GM06990 (cell line): ENCODE measurements at regions not wholly inside any gene's neighbourhood (a gene's known extent, or its start where the extent isn't known, plus 50 kb on each side); places are given as distances from the start of the nearest gene placed in this dataset.

Source experiments
- DNase-seq: peaks from one replicate; pipeline ENCODE4 v3.0.0-alpha.2; 2011; ENCODE audit not compliant: insufficient read length; ENCODE audit errors: extremely low read depth
- H3K27me3 ChIP-seq: replicated peaks from 2 replicates; pipeline ENCODE4 v1.6.0; 2011; ENCODE audit warnings: low read length; ENCODE audit not compliant: control insufficient read depth, insufficient read depth
- H3K36me3 ChIP-seq: 2 replicates; pipeline ENCODE4 v1.5.1; 2011; ENCODE audit warnings: low read length; ENCODE audit not compliant: control insufficient read depth, insufficient read depth
- H3K4me3 ChIP-seq: replicated peaks from 2 replicates; pipeline ENCODE4 v1.5.1; 2011; ENCODE audit warnings: low read depth, mild to moderate bottlenecking, control low read depth, low read length
- TF ChIP-seq, protein P1 (sequence below): IDR thresholded peaks from 2 replicates; pipeline ENCODE4 v1.5.1; 2011; ENCODE audit warnings: low read length, control low read depth, mild to moderate bottlenecking, inconsistent platforms; ENCODE audit not compliant: insufficient read depth, poor library complexity, severe bottlenecking

DNA sequence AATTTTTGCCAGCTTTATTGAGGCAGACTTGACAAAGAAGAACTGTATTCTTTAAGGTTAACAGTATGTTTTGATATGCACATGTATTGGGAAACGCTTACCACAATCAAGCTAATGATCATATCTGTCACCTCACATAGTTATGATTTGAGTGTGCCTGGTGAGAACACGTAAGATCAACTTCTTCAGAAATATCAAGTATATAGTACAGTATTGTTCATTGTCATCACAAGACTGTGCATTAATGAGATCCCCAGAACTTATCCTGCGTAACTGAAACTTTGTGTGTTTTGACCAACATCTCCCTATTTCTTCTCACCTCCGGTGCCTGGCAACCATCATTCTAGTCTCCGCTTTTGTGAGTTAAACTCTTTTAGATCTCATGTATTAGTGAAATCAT lies 756.4 kb upstream of the EEF2KMT start:
- Histone ChIP-seq H3K4me3 (no peak overlapping the region), H3K36me3 (no peaks in the 10 kb centered on the region), H3K27me3 (no peaks in the 10 kb centered on the region)
- TF ChIP-seq, protein P1, sequence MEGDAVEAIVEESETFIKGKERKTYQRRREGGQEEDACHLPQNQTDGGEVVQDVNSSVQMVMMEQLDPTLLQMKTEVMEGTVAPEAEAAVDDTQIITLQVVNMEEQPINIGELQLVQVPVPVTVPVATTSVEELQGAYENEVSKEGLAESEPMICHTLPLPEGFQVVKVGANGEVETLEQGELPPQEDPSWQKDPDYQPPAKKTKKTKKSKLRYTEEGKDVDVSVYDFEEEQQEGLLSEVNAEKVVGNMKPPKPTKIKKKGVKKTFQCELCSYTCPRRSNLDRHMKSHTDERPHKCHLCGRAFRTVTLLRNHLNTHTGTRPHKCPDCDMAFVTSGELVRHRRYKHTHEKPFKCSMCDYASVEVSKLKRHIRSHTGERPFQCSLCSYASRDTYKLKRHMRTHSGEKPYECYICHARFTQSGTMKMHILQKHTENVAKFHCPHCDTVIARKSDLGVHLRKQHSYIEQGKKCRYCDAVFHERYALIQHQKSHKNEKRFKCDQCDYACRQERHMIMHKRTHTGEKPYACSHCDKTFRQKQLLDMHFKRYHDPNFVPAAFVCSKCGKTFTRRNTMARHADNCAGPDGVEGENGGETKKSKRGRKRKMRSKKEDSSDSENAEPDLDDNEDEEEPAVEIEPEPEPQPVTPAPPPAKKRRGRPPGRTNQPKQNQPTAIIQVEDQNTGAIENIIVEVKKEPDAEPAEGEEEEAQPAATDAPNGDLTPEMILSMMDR: no peak
- DNase-seq: no peak

GRCh38 chr16:5852151-5852550 lies 754.6 kb upstream of the EEF2KMT start:
- TF ChIP-seq, protein P1: no peak
- H3K27me3 ChIP-seq: no peaks in the 10 kb centered on the region
- H3K4me3 ChIP-seq: no peak overlapping the region
- no peak for DNase-seq
- no peaks in the 10 kb centered on the region for H3K36me3 ChIP-seq

GRCh38 chr16:5851393-5851982 lies 753.9 kb upstream of the EEF2KMT start:
- DNase-seq: no peak
- no peaks in the 10 kb centered on the region for H3K36me3 ChIP-seq
- TF ChIP-seq, protein P1: no peak
- H3K4me3 ChIP-seq: no peak overlapping the region
- H3K27me3 ChIP-seq: no peaks in the 10 kb centered on the region

DNA sequence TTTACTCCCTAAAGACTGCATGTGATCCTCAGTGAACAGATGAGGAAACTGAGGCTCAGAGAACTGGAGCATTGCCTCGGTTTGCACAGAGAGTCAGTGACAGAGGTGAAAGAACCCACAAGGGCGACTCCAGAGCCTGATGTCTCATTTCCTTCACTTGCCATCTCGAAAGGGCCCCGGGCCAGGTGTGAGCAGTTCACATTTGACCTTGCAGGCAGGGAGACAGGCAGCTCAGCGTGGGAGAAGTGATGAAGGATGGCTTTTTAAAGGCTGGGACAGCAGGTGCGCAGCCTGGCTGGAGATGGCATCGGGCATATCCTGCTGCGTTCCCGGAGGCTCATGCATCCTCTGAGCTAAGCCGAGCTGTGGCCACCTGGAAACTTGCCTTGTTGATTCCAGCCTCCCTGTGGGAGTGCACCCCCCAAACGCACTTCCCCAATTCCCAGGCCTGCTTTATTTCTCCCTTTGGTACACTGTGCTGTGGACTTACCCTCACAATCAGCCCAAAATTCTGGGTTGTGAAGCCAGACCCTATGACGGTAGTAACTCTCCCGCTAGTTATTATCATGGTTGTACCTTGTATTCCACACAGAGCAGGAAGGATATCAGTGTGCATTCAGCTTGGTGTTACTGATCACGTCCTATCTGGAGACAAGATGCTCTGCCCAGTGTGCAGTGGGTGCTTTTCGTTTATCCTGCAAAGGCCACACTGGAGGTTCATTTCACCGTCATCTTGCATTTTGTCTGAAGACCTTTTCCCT lies 753.2 kb upstream of the EEF2KMT start:
- TF ChIP-seq, protein P1: no peak

DNA sequence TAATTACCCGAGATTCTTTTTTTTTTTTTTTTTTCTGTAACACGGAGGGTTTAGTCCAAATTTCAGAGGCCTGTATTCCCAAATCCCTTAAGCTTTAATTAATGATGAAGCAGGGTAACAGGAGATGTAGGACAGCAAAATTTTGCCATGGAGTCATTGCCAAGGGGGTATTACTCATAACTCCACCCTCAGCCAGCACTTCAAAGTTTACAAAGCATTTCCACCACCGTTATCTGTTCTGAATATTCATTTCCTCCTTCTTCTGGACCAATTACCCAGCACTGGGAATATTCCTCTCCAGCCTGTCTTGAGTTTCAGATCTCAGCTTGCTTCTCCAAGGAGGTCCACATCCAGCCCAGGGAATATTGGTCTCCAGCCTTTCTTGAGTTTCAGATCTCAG lies 747.5 kb upstream of the EEF2KMT start:
- H3K27me3 ChIP-seq: no peaks in the 10 kb centered on the region
- TF ChIP-seq, protein P1: no peak
- no peak for DNase-seq
- H3K4me3 ChIP-seq: no peak overlapping the region
- H3K36me3 ChIP-seq: no peaks in the 10 kb centered on the region

More for the DNA sequence above, 753.2 kb upstream of the EEF2KMT start:
- H3K27me3 ChIP-seq: no peaks in the 10 kb centered on the region
- no peak for DNase-seq
- H3K4me3 ChIP-seq: no peak overlapping the region
- no peaks in the 10 kb centered on the region for H3K36me3 ChIP-seq
